ES-I3 (cell line): ENCODE measurements at regions not wholly inside any gene's neighbourhood (a gene's known extent, or its start where the extent isn't known, plus 50 kb on each side); places are given as distances from the start of the nearest gene placed in this dataset.

Experiments used
- H3K36me3 ChIP-seq: 2 replicates; pipeline ENCODE4 v1.6.1; 2013; ENCODE audit warnings: mild to moderate bottlenecking, low read length, control low read depth, moderate library complexity; ENCODE audit not compliant: insufficient read depth
- H3K4me1 ChIP-seq: 2 replicates; pipeline ENCODE4 v1.6.1; 2013; ENCODE audit warnings: mild to moderate bottlenecking, control low read depth, low read length; ENCODE audit not compliant: insufficient read depth
- H3K9ac ChIP-seq: 2 replicates; pipeline ENCODE4 v1.6.1; 2013; ENCODE audit warnings: low read depth, mild to moderate bottlenecking, low read length, moderate library complexity
- H3K9me3 ChIP-seq: 2 replicates; pipeline ENCODE4 v1.6.1; 2013; ENCODE audit warnings: mild to moderate bottlenecking, low read length, moderate library complexity; ENCODE audit not compliant: control insufficient read depth, insufficient read depth

DNA sequence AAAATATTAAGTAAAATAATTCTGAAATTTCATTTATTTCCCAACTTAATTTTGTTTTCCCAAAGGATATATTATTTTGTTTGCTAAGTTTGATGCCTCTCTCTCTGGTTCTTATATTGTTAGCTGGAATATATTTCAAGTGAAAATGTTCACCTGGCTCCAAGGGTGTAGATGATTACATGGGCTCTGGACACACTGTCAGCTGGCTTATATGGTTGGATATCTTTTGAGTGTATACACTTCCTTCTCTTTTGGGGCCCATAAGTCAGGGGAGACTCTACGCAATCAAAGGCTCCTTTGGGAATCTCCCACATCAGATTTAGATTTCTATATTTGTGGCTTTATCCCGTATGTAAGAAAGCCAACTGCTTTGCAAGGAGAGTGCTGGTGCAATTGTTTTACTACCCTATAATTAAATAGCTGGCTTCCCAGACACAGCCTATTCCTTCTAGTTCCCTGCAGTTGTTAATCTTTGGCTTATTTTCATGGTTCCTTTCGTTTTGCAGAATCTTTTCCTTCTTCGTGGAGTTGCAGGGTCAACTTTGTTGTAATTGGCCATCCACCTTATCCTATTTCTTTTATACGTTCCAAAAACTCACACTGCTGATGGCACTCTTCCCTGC lies 225.7 kb downstream of the DPH6 start:
- no peaks in the 10 kb centered on the region for H3K36me3 ChIP-seq

DNA sequence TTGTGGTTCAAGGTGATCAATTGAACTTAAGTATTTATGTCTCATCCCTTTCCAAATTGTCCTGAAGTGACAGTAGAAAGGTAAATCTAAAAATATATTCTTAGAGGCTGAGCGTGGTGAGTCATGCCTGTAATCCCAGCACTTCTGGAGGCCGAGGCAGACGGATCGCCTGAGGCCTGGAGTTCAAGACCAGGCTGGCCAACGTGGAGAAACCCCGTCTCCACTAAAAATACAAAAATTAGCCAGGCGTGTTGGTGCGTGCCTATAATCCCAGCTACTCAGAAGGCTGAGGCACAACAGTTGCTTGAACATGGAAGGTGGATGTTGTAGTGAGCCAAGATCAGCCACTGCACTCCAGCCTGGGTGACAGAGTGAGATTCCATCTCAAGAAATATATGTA lies 226.6 kb downstream of the DPH6 start:
- Histone ChIP-seq H3K4me1 (no peaks in the 10 kb centered on the region), H3K9ac (no peak overlapping the region), H3K9me3 (no peaks in the 10 kb centered on the region), H3K36me3 (no peaks in the 10 kb centered on the region)

More for the DNA sequence above, 225.7 kb downstream of the DPH6 start:
- no peak overlapping the region for H3K9ac ChIP-seq
- no peaks in the 10 kb centered on the region for H3K4me1 ChIP-seq
- no peaks in the 10 kb centered on the region for H3K9me3 ChIP-seq

DNA sequence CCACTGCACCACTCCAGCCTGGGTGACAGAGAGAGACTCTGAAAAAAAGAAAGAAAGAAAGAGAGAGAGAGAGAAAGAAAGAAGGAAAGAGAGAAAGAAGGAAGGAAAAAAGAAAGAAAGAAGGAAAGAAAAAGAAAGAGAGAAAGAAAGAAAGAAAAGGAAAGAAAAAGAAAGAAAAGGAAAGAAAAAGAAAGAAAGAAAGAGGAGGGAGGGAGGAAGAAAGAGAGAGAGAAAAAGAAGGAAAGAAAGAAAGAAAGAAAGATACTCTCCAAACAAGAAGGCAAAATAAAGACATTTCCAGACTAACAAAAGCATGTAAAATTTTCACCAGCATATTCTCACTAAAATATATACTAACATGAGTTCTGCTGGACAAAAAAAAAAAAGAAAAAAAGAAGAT lies 228.7 kb downstream of the DPH6 start:
- no peaks in the 10 kb centered on the region for H3K4me1 ChIP-seq
- H3K9ac ChIP-seq = no peak overlapping the region
- no peaks in the 10 kb centered on the region for H3K36me3 ChIP-seq
- no peaks in the 10 kb centered on the region for H3K9me3 ChIP-seq

DNA sequence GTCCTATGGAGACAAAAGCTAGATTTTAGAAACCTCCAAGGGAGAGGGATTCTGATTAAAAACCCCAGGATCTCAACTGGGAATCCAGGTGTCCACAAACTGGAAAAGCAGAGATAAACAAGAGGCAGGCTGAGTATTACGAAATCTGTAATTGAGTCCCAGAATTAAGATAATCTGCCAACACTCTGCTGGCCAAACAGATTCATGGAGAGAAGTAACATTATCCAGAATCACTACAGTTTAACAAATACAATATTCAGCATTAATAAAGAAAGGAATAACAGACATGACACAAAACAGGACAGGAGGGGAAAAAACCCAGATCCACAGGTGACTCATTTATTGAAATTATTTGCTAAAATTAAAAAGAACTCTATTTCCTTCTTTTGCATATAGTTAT lies 227.2 kb upstream of the NANOGP8 start:
- H3K9me3 ChIP-seq = no peaks in the 10 kb centered on the region
- no peaks in the 10 kb centered on the region for H3K4me1 ChIP-seq
- no peak overlapping the region for H3K9ac ChIP-seq
- H3K36me3 ChIP-seq = no peaks in the 10 kb centered on the region

DNA sequence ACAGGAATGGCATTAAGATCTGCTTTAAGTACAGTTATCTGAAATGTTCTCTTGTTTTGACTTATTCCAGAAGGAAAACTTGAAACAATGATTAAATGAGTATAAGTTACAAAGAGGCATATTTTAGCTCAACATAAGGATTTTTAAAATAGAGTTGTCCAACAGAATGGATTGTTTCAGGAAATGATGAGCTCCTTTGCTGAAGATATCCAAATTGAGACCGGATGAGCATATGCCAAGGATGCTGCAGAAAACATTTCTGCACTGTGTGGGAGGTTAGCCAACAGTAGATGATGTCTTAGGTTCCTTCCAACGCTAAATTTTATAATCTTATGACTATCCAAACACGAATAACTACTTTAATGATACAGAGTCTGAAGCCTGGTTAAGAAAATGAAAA lies 226.5 kb upstream of the NANOGP8 start:
- Histone ChIP-seq H3K9me3 (no peaks in the 10 kb centered on the region), H3K9ac (no peak overlapping the region), H3K36me3 (no peaks in the 10 kb centered on the region), H3K4me1 (0 out of 2 replicates have a peak, but pooled peaks cover 1% of the 10 kb centered on the region)

DNA sequence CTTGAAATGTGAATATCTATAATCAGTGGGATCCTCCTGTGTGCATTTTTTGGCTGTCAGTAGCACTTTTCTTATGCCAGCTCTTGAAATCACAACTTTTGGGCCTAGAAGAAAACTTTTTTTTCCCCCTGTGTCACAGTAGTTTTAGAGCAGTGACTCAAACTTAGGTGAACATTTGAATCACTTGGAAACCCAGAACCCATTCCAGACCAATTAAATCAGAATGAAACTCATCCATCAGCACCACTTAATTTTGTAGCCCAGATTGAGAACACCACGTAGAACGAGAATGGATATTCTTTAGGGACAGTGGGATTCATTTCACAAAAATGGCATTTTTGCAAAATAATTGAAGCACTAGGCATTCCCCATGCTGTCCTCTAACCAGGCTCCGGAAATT lies 224.8 kb upstream of the NANOGP8 start:
- no peaks in the 10 kb centered on the region for H3K9me3 ChIP-seq
- H3K36me3 ChIP-seq = no peaks in the 10 kb centered on the region
- no peak overlapping the region for H3K9ac ChIP-seq
- peaks cover 5% of the 10 kb centered on the region for H3K4me1 ChIP-seq

DNA sequence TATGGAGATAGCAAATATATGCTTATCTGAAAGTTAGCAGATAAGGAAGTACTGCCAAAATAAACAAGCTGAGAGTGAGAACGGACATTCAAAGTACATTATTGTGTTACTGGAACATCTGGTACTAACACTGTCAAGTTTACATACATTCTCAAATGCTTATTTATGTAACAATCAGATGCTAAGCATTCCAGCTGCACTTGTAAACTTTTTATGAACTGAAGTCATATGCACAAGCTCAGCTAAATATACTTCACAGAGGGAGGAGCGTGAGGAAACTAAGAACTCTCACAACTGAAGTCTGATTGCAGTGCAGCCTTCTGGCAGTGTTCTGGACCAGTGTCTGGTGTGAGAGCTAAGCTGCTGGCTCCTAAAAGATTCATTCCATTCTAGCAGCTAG lies 223.7 kb upstream of the NANOGP8 start:
- H3K36me3 ChIP-seq = no peaks in the 10 kb centered on the region
- no peak overlapping the region for H3K9ac ChIP-seq
- H3K9me3 ChIP-seq = no peaks in the 10 kb centered on the region
- peaks cover 5% of the 10 kb centered on the region for H3K4me1 ChIP-seq

DNA sequence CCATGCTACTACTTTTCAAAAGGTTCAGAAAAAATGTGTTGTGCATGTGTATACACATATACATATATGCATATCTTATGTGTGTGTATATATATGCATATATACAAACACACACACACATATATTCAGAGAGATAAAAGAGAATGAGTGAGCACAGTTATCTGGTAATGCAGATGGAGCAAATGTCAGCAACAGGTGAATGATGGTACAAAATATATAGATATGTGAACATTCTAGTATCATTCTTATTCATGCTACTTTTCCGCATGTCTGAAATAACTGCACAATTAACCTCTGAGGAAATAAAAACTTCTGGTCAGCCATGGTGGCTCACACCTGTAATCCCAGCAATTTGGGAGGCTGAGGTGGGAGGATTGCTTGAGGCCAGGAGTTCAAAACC lies 222.6 kb upstream of the NANOGP8 start:
- Histone ChIP-seq H3K36me3 (no peaks in the 10 kb centered on the region), H3K9ac (no peak overlapping the region), H3K4me1 (peaks cover 5% of the 10 kb centered on the region), H3K9me3 (no peaks in the 10 kb centered on the region)

DNA sequence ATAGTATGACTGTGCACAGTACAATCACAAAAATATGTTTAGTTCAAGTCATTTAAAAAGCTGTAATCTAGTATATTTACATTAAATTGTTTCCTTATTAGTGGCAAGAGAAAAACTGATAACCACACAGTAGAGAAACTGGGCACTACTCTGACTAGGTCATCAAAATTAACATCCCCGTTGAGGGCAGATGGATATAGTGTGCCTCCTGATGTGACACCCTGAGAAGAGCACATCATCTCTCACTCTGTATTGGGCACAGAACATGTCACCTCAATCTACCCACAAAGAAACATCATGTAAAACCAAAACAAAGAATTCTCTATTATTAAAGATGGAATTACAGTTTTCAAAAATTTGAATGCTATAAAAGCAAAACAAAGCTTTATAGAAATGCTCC lies 221.9 kb upstream of the NANOGP8 start:
- Histone ChIP-seq H3K9ac (no peak overlapping the region), H3K9me3 (no peaks in the 10 kb centered on the region), H3K36me3 (no peaks in the 10 kb centered on the region), H3K4me1 (peaks cover 5% of the 10 kb centered on the region)

DNA sequence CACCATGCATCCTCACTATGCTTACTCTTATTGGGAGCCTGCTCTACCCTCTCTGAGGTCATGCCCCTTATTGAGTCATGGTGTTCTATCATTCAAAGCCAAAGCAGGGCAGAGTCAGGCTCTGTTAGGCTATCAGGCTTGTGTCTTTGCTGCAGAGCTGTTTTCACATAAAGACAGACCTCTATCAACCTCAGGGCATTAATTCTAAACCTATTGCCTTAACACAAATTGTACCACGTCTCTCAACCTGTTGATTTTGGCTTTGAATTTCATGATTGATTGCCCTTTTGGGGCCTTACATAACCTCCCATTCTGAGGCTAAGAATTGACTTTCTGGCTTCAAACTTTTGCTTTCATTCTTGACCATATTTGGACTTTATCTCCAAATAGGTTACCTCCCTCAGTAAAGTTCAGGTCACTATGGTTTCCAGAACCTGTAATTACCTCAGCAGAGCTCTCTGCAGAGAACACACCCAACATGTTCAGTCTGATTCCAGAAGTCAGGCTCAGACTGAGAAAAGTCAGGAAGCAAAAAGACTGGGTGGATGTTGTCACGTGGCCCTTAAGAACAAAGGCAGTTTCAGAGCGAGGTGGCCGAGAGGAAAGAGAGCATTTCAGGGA lies 221.4 kb upstream of the NANOGP8 start:
- H3K9me3 ChIP-seq = no peaks in the 10 kb centered on the region
- H3K4me1 ChIP-seq = peaks cover 5% of the 10 kb centered on the region

DNA sequence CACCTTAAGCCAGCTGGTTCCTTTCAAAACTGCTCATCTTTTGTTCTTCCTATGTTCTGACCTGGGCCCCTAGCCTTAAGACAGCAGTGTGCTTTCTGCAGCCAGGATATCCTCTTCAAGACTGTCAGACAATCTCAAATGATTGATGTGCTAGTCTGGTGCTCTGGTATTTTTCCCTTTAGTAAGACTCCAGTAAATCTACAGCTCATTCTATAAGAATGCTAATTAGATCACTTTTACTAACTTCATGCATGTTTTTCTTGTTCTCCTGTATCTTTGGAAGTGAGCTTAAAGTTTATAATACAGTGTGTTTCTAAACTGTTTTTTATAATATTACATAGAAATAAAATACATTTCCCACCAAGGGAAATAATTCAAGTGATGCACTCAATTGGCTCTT lies 220.9 kb upstream of the NANOGP8 start:
- Histone ChIP-seq H3K9ac (no peak overlapping the region), H3K36me3 (no peaks in the 10 kb centered on the region), H3K9me3 (no peaks in the 10 kb centered on the region), H3K4me1 (peaks cover 5% of the 10 kb centered on the region)

More for the DNA sequence above, 221.4 kb upstream of the NANOGP8 start:
- Histone ChIP-seq H3K36me3 (no peaks in the 10 kb centered on the region), H3K9ac (no peak overlapping the region)

DNA sequence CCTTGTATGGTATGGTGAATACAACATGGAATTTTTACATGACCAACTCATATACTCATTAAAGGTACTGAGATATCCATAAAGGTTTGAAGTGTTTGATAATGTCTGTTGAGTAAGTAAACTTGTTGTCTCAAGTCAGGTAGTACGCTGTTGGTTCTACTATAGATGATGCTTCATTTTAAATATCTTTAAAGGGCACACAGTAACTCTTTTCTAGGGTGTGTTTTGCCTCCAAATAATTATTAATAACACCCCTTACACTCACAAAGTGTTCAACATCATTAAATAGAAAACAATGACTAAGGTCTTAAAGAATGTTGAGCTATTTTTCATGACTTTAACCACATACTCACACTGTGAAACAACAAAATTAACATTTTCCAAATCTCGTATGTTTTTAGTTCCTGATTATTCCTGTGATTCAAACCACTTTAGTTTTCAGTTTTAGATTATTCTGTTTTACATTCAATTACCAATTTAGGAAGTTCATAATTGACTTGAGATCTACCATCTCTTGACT lies 220.0 kb upstream of the NANOGP8 start:
- H3K9me3 ChIP-seq = no peaks in the 10 kb centered on the region
- no peak overlapping the region for H3K9ac ChIP-seq
- H3K4me1 ChIP-seq = peaks cover 5% of the 10 kb centered on the region
- no peaks in the 10 kb centered on the region for H3K36me3 ChIP-seq

DNA sequence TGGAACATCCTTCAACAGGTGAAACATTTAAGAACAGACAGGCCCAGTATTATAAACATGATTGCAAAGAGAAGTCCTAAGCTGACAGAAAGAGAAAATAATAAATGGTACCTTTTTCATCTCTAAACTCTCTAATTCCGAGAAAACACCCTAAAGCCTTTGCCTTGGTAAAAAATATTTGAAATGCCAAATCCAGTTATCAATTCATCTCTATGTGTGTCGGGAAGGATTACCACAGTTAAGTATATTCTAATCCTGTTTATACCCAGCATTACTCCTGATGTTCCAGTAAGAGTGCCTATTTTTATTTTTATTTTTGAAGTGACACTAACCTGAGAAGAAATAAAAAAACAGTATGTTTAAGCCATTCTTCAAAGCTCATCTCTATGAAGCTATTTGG lies 219.3 kb upstream of the NANOGP8 start:
- Histone ChIP-seq H3K36me3 (no peaks in the 10 kb centered on the region), H3K9me3 (no peaks in the 10 kb centered on the region), H3K9ac (no peak overlapping the region), H3K4me1 (peaks cover 5% of the 10 kb centered on the region)

DNA sequence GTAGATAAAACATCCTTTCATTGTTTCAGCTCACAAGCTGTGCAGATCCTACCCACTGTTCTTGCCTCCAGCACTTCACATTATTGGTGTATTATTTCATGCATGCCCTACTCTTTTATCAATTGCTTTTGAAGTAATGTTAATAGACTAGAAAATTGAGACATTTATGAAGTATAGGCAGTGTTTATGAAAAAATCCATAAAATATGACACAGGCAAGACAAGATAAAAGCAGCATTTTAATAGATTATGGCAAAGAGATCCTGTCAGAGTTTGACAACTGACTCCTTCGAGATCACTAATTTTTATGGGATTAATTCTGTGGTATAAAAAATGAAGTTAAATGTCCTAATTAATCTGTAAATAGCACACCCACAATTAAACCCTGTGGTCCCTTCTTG lies 217.2 kb upstream of the NANOGP8 start:
- Histone ChIP-seq H3K9me3 (no peaks in the 10 kb centered on the region), H3K9ac (no peak overlapping the region), H3K36me3 (no peaks in the 10 kb centered on the region), H3K4me1 (peaks cover 5% of the 10 kb centered on the region)

DNA sequence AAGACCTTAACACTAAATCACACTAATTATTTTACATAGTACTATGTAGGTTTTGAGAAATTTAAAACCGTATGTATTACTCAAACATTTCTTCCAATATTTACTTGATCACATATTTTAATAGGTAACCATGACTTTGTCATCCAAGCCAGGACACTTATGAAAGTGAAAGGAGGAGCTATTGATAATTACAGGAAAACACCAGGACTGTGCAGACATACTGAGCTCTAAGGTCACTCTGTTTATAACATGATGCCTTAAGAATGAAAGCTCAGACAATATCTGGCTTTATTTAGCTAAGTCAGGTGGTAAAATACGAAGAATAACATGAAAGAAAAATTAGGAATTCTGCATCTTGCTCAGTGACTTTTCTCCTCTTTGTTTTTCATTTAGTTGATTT lies 216.0 kb upstream of the NANOGP8 start:
- H3K9me3 ChIP-seq = no peaks in the 10 kb centered on the region
- no peak overlapping the region for H3K9ac ChIP-seq
- H3K36me3 ChIP-seq = no peaks in the 10 kb centered on the region
- no peaks in the 10 kb centered on the region for H3K4me1 ChIP-seq
